Neural cell (in vitro differentiated cells): ENCODE measurements at regions not wholly inside any gene's neighbourhood (a gene's known extent, or its start where the extent isn't known, plus 50 kb on each side); places are given as distances from the start of the nearest gene placed in this dataset.

Experiments
- H2AFZ ChIP-seq: fragments of 200-600, 300-800 bp; sonication (generic), shearing (Covaris generic); 2 replicates; pipeline ENCODE4 v1.6.0; 2014; ENCODE audit warnings: low read depth, mild to moderate bottlenecking, antibody characterized with exemption, low read length, moderate library complexity
- H3F3A ChIP-seq: fragments of 200-600 bp; shearing (Covaris generic); 2 replicates; pipeline ENCODE4 v1.6.1; 2016; ENCODE audit warnings: mild to moderate bottlenecking, moderate library complexity, mixed read lengths, antibody characterized with exemption, low read length; ENCODE audit not compliant: insufficient read depth, poor library complexity, severe bottlenecking
- H3K27ac ChIP-seq: fragments of 200-600, 300-800 bp; sonication (generic), shearing (Covaris generic); 2 replicates; pipeline ENCODE4 v1.5.1; 2014; ENCODE audit warnings: mild to moderate bottlenecking, low read length, moderate library complexity
- H3K27me3 ChIP-seq: fragments of 300-800, 200-600 bp; sonication (generic), shearing (Covaris generic); 2 replicates; pipeline ENCODE4 v1.6.0; 2014; ENCODE audit warnings: mild to moderate bottlenecking, low read depth, low read length, moderate library complexity; ENCODE audit not compliant: insufficient read depth
- H3K36me3 ChIP-seq: fragments of 300-800, 200-600 bp; sonication (generic), shearing (Covaris generic); 2 replicates; pipeline ENCODE4 v1.5.1; 2014; ENCODE audit warnings: mild to moderate bottlenecking, antibody characterized with exemption, low read length, moderate library complexity; ENCODE audit not compliant: insufficient read depth
- H3K4me2 ChIP-seq: fragments of 300-800, 200-600 bp; sonication (generic), shearing (Covaris generic); 2 replicates; pipeline ENCODE4 v1.6.0; 2014; ENCODE audit warnings: mild to moderate bottlenecking, low read length
- H3K4me3 ChIP-seq: fragments of 300-800, 200-600 bp; sonication (generic), shearing (Covaris generic); 2 replicates; pipeline ENCODE4 v1.5.1; 2014; ENCODE audit warnings: mild to moderate bottlenecking, low read length, moderate library complexity
- H3K79me2 ChIP-seq: fragments of 200-600 bp; shearing (Covaris generic); replicated peaks from 2 replicates; pipeline ENCODE4 v1.6.0; 2014; ENCODE audit warnings: mild to moderate bottlenecking, low read length, moderate library complexity; ENCODE audit not compliant: insufficient read depth
- H3K9ac ChIP-seq: fragments of 300-800, 200-600 bp; sonication (generic), shearing (Covaris generic); 2 replicates; pipeline ENCODE4 v1.6.1; 2016; ENCODE audit warnings: mild to moderate bottlenecking, low read length, mixed read lengths
- H3K9me2 ChIP-seq: fragments of 200-600 bp; shearing (Covaris generic); 2 replicates; pipeline ENCODE4 v1.6.1; 2016; ENCODE audit warnings: mild to moderate bottlenecking, low read length, mixed read lengths; ENCODE audit not compliant: insufficient read depth
- H3K9me3 ChIP-seq: fragments of 200-600, 300-800 bp; sonication (generic), shearing (Covaris generic); 2 replicates; pipeline ENCODE4 v1.6.1; 2016; ENCODE audit warnings: mild to moderate bottlenecking, mixed run types, low read length, moderate library complexity, mixed read lengths
- H4K20me1 ChIP-seq: fragments of 200-600 bp; shearing (Covaris generic); 2 replicates; pipeline ENCODE4 v1.6.1; 2016; ENCODE audit warnings: mild to moderate bottlenecking, mixed run types; ENCODE audit not compliant: insufficient read depth
- CTCF ChIP-seq: fragments of 450-650 bp; IDR thresholded peaks from 2 replicates; pipeline ENCODE4 v1.5.1; 2014; ENCODE audit warnings: antibody characterized with exemption, mild to moderate bottlenecking, moderate library complexity; ENCODE audit not compliant: poor library complexity, severe bottlenecking
- EP300 ChIP-seq: fragments of 450-650 bp; conservative IDR thresholded peaks from 2 replicates; pipeline ENCODE4 v1.6.1; 2014; ENCODE audit warnings: antibody characterized with exemption, mild to moderate bottlenecking, moderate library complexity; ENCODE audit not compliant: poor library complexity, severe bottlenecking
- EZH2 ChIP-seq: fragments of 200-600, 300-800 bp; shearing (Covaris generic), sonication (generic); IDR thresholded peaks from 2 replicates; pipeline ENCODE4 v1.6.1; 2014; ENCODE audit warnings: antibody characterized with exemption, low read length, borderline replicate concordance, mild to moderate bottlenecking; ENCODE audit not compliant: insufficient read depth, poor library complexity, severe bottlenecking
- MXI1 ChIP-seq: fragments of 450-650 bp; conservative IDR thresholded peaks from 2 replicates; pipeline ENCODE4 v1.6.1; 2014; ENCODE audit warnings: antibody characterized with exemption, mild to moderate bottlenecking; ENCODE audit not compliant: poor library complexity, severe bottlenecking
- POLR2AphosphoS5 ChIP-seq: IDR thresholded peaks from 2 replicates; pipeline ENCODE4 v1.6.1; 2012
- RAD21 ChIP-seq: fragments of 450-650 bp; conservative IDR thresholded peaks from 2 replicates; pipeline ENCODE4 v1.6.1; 2014; ENCODE audit warnings: antibody characterized with exemption, mild to moderate bottlenecking, moderate library complexity
- REST ChIP-seq: IDR thresholded peaks from 2 replicates; pipeline ENCODE4 v1.6.1; 2012; ENCODE audit warnings: borderline replicate concordance
- SMC3 ChIP-seq: fragments of 450-650 bp; conservative IDR thresholded peaks from 2 replicates; pipeline ENCODE4 v1.6.1; 2014; ENCODE audit warnings: antibody characterized with exemption, mild to moderate bottlenecking, moderate library complexity; ENCODE audit not compliant: poor library complexity
- TAF1 ChIP-seq: IDR thresholded peaks from 2 replicates; pipeline ENCODE4 v1.6.1; 2012; ENCODE audit warnings: low read depth

GRCh38 chr20:60073086-60073485 lies 114.9 kb downstream of the CDH26 start:
- Histone ChIP-seq H3K27ac (no peak overlapping the region), H3K4me3 (no peak overlapping the region), H3K9ac (no peak overlapping the region), H4K20me1 (no peaks in the 10 kb centered on the region), H3K36me3 (no peaks in the 10 kb centered on the region), H3K4me2 (no peak overlapping the region), H2AFZ (no peak overlapping the region), H3K79me2 (no peaks in the 10 kb centered on the region), H3F3A (no peaks in the 10 kb centered on the region), H3K27me3 (no peaks in the 10 kb centered on the region), H3K9me3 (no peaks in the 10 kb centered on the region), H3K9me2 (no peaks in the 10 kb centered on the region)
- TF ChIP-seq POLR2AphosphoS5 (no peak), REST (no peak), RAD21 (no peak), EZH2 (no peak), CTCF (no peak), TAF1 (no peak), EP300 (no peak), SMC3 (no peak), MXI1 (no peak)

GRCh38 chr20:60073504-60073903 lies 115.3 kb downstream of the CDH26 start:
- Histone ChIP-seq H2AFZ (no peak overlapping the region), H3F3A (no peaks in the 10 kb centered on the region), H3K4me2 (no peak overlapping the region), H3K4me3 (no peak overlapping the region), H3K27me3 (no peaks in the 10 kb centered on the region), H3K9me3 (no peaks in the 10 kb centered on the region), H3K36me3 (no peaks in the 10 kb centered on the region), H3K9ac (no peak overlapping the region), H4K20me1 (no peaks in the 10 kb centered on the region), H3K27ac (no peak overlapping the region), H3K9me2 (no peaks in the 10 kb centered on the region), H3K79me2 (no peaks in the 10 kb centered on the region)
- TF ChIP-seq POLR2AphosphoS5 (no peak), SMC3 (no peak), MXI1 (no peak), CTCF (no peak), RAD21 (no peak), EZH2 (no peak), TAF1 (no peak), REST (no peak), EP300 (no peak)
